DOHH2 (cell line): ENCODE measurements at regions not wholly inside any gene's neighbourhood (a gene's known extent, or its start where the extent isn't known, plus 50 kb on each side); places are given as distances from the start of the nearest gene placed in this dataset.
"Not testable (repeated sequence)": the region's sequence is repeated elsewhere in the genome, so short reads cannot be mapped to it uniquely, and the experiment has no call there.

Experiments
- EZH2phosphoT487 ChIP-seq: fragments of 200-600 bp; sonication (generic); IDR thresholded peaks from 2 replicates; pipeline ENCODE4 v1.6.1; 2017; ENCODE audit warnings: borderline replicate concordance, mild to moderate bottlenecking, antibody characterized with exemption, low read length, moderate library complexity, mixed read lengths
- TF ChIP-seq, protein P1 (sequence below): fragments of 200-600 bp; sonication (generic); IDR thresholded peaks from one replicate; pipeline ENCODE4 v1.5.1; 2014; ENCODE audit warnings: antibody characterized with exemption, mild to moderate bottlenecking, low read depth, low read length; ENCODE audit not compliant: poor library complexity, severe bottlenecking

DNA sequence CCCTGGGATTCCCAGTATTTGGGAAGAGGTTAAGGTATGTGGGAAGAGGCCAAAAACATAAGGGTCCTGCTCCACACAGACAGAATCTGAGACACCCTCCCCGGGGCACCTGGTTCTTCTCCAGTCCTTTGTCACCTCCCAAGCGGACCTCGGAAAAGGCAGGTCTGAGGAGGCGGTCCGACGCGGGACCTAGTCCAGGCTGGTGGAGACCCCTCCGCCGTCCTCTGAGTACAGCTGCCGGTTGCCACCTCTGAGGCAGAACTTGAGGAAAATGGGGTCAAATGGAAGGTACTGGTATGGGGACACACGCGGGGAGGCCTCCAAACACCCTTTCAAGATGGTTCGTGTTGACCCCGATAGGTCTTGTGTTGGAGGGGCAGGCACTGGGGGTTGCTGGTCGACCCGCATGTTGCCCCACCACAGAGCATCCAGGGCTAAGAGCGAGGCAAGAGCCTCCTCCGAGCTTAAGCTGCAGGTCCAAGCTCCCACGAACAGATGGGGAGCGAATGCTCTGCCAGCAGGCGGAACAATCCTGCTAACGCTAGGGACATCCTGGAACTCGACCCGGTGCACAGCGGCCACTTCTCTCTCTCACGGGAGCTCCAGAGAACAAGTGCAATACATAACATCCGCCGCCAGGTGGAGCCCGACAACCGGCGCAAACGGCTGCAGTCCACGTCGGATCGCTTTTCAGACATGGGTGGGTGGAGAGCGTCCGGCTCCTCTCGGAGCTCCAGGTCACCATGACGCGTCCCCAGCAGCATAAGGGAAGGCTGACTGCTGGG, 559.8 kb downstream of the SPATA31A6 start:
- TF ChIP-seq, protein P1, sequence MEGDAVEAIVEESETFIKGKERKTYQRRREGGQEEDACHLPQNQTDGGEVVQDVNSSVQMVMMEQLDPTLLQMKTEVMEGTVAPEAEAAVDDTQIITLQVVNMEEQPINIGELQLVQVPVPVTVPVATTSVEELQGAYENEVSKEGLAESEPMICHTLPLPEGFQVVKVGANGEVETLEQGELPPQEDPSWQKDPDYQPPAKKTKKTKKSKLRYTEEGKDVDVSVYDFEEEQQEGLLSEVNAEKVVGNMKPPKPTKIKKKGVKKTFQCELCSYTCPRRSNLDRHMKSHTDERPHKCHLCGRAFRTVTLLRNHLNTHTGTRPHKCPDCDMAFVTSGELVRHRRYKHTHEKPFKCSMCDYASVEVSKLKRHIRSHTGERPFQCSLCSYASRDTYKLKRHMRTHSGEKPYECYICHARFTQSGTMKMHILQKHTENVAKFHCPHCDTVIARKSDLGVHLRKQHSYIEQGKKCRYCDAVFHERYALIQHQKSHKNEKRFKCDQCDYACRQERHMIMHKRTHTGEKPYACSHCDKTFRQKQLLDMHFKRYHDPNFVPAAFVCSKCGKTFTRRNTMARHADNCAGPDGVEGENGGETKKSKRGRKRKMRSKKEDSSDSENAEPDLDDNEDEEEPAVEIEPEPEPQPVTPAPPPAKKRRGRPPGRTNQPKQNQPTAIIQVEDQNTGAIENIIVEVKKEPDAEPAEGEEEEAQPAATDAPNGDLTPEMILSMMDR, result peak; percentile 71
- TF ChIP-seq EZH2phosphoT487, result not testable (repeated sequence)
